GM21360 (cell line): ENCODE measurements at regions not wholly inside any gene's neighbourhood (a gene's known extent, or its start where the extent isn't known, plus 50 kb on each side); places are given as distances from the start of the nearest gene placed in this dataset.
A peak's percentile ranks its signal among the peaks of the same experiment; 100 is the strongest.

Source experiments
- ATAC-seq: cut with Tn5 transposase; IDR thresholded peaks from one replicate; pipeline ENCODE4 v1.9.1; 2021; ENCODE audit warnings: mild to moderate bottlenecking, moderate library complexity; ENCODE audit not compliant: unreplicated experiment

GRCh38 chr1:9419369-9420041, 119.8 kb upstream of the SLC25A33 start:
- no peak for ATAC-seq

- ATAC-seq: no peak
These were observed 118.3 kb upstream of the SLC25A33 start for GRCh38 chr1:9420835-9421532.

GRCh38 chr1:9421533-9421873, 117.8 kb upstream of the SLC25A33 start:
- ATAC-seq: no peak

GRCh38 chr1:9422321-9422720, 116.9 kb upstream of the SLC25A33 start:
- ATAC-seq: no peak

GRCh38 chr1:9422911-9423505, 116.3 kb upstream of the SLC25A33 start:
- ATAC-seq: no peak

GRCh38 chr1:9424261-9424660, 115.0 kb upstream of the SLC25A33 start:
- ATAC-seq: no peak

GRCh38 chr1:9425859-9426258, 113.4 kb upstream of the SLC25A33 start:
- ATAC-seq: peak; percentile 19

GRCh38 chr1:9426291-9426711, 113.0 kb upstream of the SLC25A33 start:
- ATAC-seq: peak; percentile 50

GRCh38 chr1:9427388-9427787, 111.9 kb upstream of the SLC25A33 start:
- ATAC-seq: no peak

GRCh38 chr1:9428601-9429341, 110.5 kb upstream of the SLC25A33 start:
- ATAC-seq: peak; percentile 65

GRCh38 chr1:9429342-9429711, 109.9 kb upstream of the SLC25A33 start:
- no peak for ATAC-seq

- ATAC-seq: no peak
These were observed 104.8 kb upstream of the SLC25A33 start for GRCh38 chr1:9434247-9435152.

- ATAC-seq: no peak
These were observed 104.1 kb upstream of the SLC25A33 start for GRCh38 chr1:9435153-9435636.

GRCh38 chr1:9435854-9436640, 103.2 kb upstream of the SLC25A33 start:
- no peak for ATAC-seq

GRCh38 chr1:9437961-9438430, 101.3 kb upstream of the SLC25A33 start:
- no peak for ATAC-seq

GRCh38 chr1:9438431-9439073, 100.7 kb upstream of the SLC25A33 start:
- no peak for ATAC-seq

GRCh38 chr1:9439074-9439761, 100.0 kb upstream of the SLC25A33 start:
- ATAC-seq: no peak

- ATAC-seq: no peak
These were observed 99.0 kb upstream of the SLC25A33 start for GRCh38 chr1:9440261-9440660.
